GM23338 (cell line): ENCODE measurements at regions not wholly inside any gene's neighbourhood (a gene's known extent, or its start where the extent isn't known, plus 50 kb on each side); places are given as distances from the start of the nearest gene placed in this dataset.

Experiments used
- EZH2 ChIP-seq: fragments of 200-600 bp; sonication (generic); IDR thresholded peaks from one replicate; pipeline ENCODE4 v1.8.0; 2017; ENCODE audit warnings: antibody characterized with exemption, mild to moderate bottlenecking, low read depth; ENCODE audit not compliant: unreplicated experiment
- JUNB ChIP-seq: IDR thresholded peaks from one replicate; pipeline ENCODE4 v1.6.1; 2016; ENCODE audit warnings: antibody characterized with exemption; ENCODE audit not compliant: unreplicated experiment
- POLR2AphosphoS5 ChIP-seq: IDR thresholded peaks from 2 replicates; pipeline ENCODE4 v1.6.1; 2016; ENCODE audit warnings: antibody characterized with exemption, low read depth
- TF ChIP-seq, protein P1 (sequence below), 2 experiments: fragments of 200-600 bp in 1 of 2; sonication (generic) in 1 of 2; conservative IDR thresholded peaks; 2 replicates each; pipeline versions ENCODE4 v1.5.1 to v1.6.1; 2016 to 2017; ENCODE audit warnings: antibody characterized with exemption in 2 of 2, low read depth in 2 of 2, mild to moderate bottlenecking in 2 of 2, moderate library complexity in 1 of 2

DNA sequence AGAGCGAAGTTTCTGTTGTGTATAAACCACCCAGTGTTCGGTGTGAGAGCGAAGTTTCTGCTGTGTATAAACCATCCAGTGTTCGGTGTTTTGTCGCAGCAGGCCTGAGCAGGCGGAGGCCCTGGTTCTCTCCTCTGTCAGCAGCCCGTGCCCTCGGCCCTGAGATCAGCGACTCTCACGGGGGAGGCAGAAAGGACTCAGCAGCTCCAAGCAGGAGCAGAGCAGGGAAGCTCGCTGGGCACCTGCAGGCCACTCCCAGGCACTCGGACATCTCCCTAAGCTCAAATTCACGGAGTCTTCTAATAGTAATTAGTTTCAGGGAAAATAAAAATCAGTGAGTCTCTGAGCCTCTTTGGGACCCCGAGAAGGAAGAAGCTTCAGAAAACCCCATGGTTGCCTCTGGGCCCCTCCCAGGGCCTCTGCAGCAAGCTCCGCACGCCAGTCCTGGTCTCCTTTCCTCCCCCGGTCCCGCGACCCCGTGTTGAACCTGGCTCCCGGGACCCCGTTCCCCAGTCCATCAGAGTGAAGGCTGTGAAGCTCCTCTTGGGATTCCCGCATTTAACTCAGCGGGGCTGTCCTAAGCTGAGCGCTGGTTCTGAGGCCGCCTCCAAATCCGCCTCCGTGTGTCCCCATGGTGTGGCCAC lies 81.9 kb upstream of the ADAMTS2 start:
- TF ChIP-seq JUNB = no peak
- TF ChIP-seq POLR2AphosphoS5 = no peak
- TF ChIP-seq, protein P1, sequence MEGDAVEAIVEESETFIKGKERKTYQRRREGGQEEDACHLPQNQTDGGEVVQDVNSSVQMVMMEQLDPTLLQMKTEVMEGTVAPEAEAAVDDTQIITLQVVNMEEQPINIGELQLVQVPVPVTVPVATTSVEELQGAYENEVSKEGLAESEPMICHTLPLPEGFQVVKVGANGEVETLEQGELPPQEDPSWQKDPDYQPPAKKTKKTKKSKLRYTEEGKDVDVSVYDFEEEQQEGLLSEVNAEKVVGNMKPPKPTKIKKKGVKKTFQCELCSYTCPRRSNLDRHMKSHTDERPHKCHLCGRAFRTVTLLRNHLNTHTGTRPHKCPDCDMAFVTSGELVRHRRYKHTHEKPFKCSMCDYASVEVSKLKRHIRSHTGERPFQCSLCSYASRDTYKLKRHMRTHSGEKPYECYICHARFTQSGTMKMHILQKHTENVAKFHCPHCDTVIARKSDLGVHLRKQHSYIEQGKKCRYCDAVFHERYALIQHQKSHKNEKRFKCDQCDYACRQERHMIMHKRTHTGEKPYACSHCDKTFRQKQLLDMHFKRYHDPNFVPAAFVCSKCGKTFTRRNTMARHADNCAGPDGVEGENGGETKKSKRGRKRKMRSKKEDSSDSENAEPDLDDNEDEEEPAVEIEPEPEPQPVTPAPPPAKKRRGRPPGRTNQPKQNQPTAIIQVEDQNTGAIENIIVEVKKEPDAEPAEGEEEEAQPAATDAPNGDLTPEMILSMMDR (conservative IDR thresholded peaks at IDR 0.05; ENCODE audit: low read depth in 2 of 2) = no peak
- TF ChIP-seq EZH2 = no peak
